ENCODE measurements at regions not wholly inside any gene's neighbourhood (a gene's known extent, or its start where the extent isn't known, plus 50 kb on each side); places are given as distances from the start of the nearest gene placed in this dataset.

GRCh38 chr16:51845586-51846305 is 694.7 kb upstream of the SALL1 start:
- Histone ChIP-seq H3K9me3 (no peaks in the 10 kb centered on the region), H3K4me1 (no peaks in the 10 kb centered on the region), H3K27me3 (no peaks in the 10 kb centered on the region), H3K36me3 (no peaks in the 10 kb centered on the region), H3K4me3 (no peak overlapping the region), H3K27ac (replicated peaks in 1 of 4) (no peak overlapping the region)
- intact Hi-C loops (cut with DNase I) = no loop called here
- peak; percentile 68 for DNase-seq (ENCODE audit: extremely low spot score)
- WGBS = 68% methylated on average over 19 of the region's 19 CpGs
- TF ChIP-seq CTCF (IDR thresholded peaks at IDR 0.05) (no peak), POLR2A (IDR thresholded peaks at IDR 0.05; ENCODE audit: low read depth) (no peak), POLR2AphosphoS5 (IDR thresholded peaks at IDR 0.05) (no peak), EP300 (IDR thresholded peaks at IDR 0.05) (no peak)

DNA sequence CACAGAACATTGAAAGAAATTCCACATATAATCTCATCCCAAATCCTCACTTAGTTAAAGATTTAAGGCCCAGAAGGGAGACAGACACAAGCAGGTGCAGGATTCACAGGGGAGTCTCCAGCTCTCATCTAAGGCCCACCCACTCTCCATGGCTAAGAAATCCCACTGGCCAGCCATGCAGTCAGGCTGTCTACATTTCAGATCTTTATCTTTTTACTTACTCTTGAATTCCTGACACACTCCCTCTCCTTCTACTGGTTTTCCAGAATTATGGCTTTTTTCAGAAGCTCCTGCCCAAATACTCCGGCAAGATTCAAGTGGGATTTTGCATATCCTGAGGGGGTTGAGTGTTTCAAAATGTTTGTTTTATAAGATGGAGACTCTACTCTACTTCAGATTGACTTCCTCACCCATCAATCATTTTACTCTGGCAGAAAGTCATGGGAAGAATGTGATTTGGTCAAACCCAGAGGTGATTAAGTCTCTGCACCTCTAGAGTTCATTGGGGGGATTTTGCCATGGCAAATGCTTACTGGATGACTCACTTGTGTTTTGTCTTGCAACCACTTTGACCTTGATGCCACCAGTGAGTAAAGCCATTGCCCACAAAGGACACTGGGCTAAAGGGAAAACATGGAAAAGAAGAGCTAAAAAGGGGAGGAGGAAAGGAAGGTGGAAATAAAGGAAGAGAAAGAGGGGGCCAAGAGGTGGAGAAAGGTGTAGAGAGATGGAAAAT is 688.8 kb upstream of the SALL1 start:
- 71% methylated on average over 1 of the region's 1 CpG for WGBS
- Histone ChIP-seq H3K4me1 (no peaks in the 10 kb centered on the region), H3K4me3 (no peak overlapping the region), H3K27ac (replicated peaks in 1 of 4) (no peak overlapping the region), H3K27me3 (no peaks in the 10 kb centered on the region), H3K9me3 (no peaks in the 10 kb centered on the region), H3K36me3 (no peaks in the 10 kb centered on the region)
- no peak for DNase-seq (ENCODE audit: extremely low spot score)
- no peak for TF ChIP-seq EP300 (IDR thresholded peaks at IDR 0.05)
- TF ChIP-seq POLR2A (IDR thresholded peaks at IDR 0.05; ENCODE audit: low read depth) = no peak
- no peak for TF ChIP-seq CTCF (IDR thresholded peaks at IDR 0.05)
- TF ChIP-seq POLR2AphosphoS5 (IDR thresholded peaks at IDR 0.05) = no peak
- intact Hi-C loops (cut with DNase I) = no loop called here

DNA sequence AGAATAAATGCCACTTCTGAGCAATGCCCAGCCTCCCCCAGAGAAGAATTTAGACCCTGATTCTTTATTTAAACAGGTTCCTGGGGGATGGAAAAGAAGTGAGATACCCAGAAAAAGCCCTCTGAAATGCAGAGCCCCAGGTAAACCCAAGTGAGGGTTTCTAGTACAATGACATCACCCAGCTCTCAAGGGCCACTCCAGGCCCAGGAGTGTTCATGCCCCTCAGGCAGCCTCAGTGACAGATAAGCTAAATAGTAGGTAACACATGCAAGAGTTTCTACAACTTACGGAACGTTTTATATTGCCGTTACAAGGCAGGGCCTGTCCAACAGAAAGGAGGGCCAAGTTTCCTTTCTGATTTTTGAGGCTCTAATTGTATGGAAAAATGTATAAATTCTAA is 683.7 kb upstream of the SALL1 start:
- DNase-seq (ENCODE audit: extremely low spot score) = no peak
- intact Hi-C loops (cut with DNase I) = no loop called here
- Histone ChIP-seq H3K27ac (replicated peaks in 1 of 4) (no peak overlapping the region), H3K9me3 (no peaks in the 10 kb centered on the region), H3K27me3 (no peaks in the 10 kb centered on the region), H3K4me1 (no peaks in the 10 kb centered on the region), H3K36me3 (no peaks in the 10 kb centered on the region), H3K4me3 (no peak overlapping the region)
- 73% methylated on average over 3 of the region's 3 CpGs for WGBS
- TF ChIP-seq POLR2A (IDR thresholded peaks at IDR 0.05; ENCODE audit: low read depth) (no peak), EP300 (IDR thresholded peaks at IDR 0.05) (no peak), POLR2AphosphoS5 (IDR thresholded peaks at IDR 0.05) (no peak), CTCF (IDR thresholded peaks at IDR 0.05) (no peak)

- intact Hi-C loops (cut with DNase I) = no loop called here
- Histone ChIP-seq H3K36me3 (no peaks in the 10 kb centered on the region), H3K4me3 (no peak overlapping the region), H3K4me1 (no peaks in the 10 kb centered on the region), H3K9me3 (no peaks in the 10 kb centered on the region), H3K27ac (replicated peaks in 1 of 4) (no peak overlapping the region), H3K27me3 (no peaks in the 10 kb centered on the region)
- no peak for DNase-seq (ENCODE audit: extremely low spot score)
- no peak for TF ChIP-seq POLR2A (IDR thresholded peaks at IDR 0.05; ENCODE audit: low read depth)
- no peak for TF ChIP-seq POLR2AphosphoS5 (IDR thresholded peaks at IDR 0.05)
- no peak for TF ChIP-seq CTCF (IDR thresholded peaks at IDR 0.05)
- no peak for TF ChIP-seq EP300 (IDR thresholded peaks at IDR 0.05)
- WGBS = 41% methylated on average over 10 of the region's 10 CpGs
These were observed 683.1 kb upstream of the SALL1 start for GRCh38 chr16:51834133-51834532.
